GM21619 (cell line): ENCODE measurements at regions not wholly inside any gene's neighbourhood (a gene's known extent, or its start where the extent isn't known, plus 50 kb on each side); places are given as distances from the start of the nearest gene placed in this dataset.
"Not testable (repeated sequence)": the region's sequence is repeated elsewhere in the genome, so short reads cannot be mapped to it uniquely, and the experiment has no call there.

Experiments used
- ATAC-seq: cut with Tn5 transposase; IDR thresholded peaks from one replicate; pipeline ENCODE4 v1.9.1; 2021; ENCODE audit not compliant: unreplicated experiment

GRCh38 chr11:92045301-92045700 is 179.3 kb upstream of the FAT3 start:
- ATAC-seq, result no peak

- no peak for ATAC-seq
Measured at GRCh38 chr11:92035488-92035887, 189.1 kb upstream of the FAT3 start.

- ATAC-seq, result not testable (repeated sequence)
Measured at GRCh38 chr11:92027136-92027535, 197.5 kb upstream of the FAT3 start.

- no peak for ATAC-seq
Measured at GRCh38 chr11:92026664-92027063, 198.0 kb upstream of the FAT3 start.

- no peak for ATAC-seq
Measured at GRCh38 chr11:92024788-92025187, 199.8 kb upstream of the FAT3 start.

GRCh38 chr11:92022499-92022898 is 202.1 kb upstream of the FAT3 start:
- ATAC-seq, result no peak

- no peak for ATAC-seq
Measured at GRCh38 chr11:92018332-92018731, 206.3 kb upstream of the FAT3 start.

GRCh38 chr11:92008249-92008648 is 216.4 kb upstream of the FAT3 start:
- no peak for ATAC-seq

GRCh38 chr11:92002568-92002967 is 222.1 kb upstream of the FAT3 start:
- no peak for ATAC-seq

- no peak for ATAC-seq
Measured at GRCh38 chr11:91998481-91998880, 226.1 kb upstream of the FAT3 start.

GRCh38 chr11:91997226-91997625 is 227.4 kb upstream of the FAT3 start:
- no peak for ATAC-seq

- ATAC-seq, result no peak
Measured at GRCh38 chr11:91996526-91996925, 228.1 kb upstream of the FAT3 start.

GRCh38 chr11:91988443-91988842 is 236.2 kb upstream of the FAT3 start:
- not testable (repeated sequence) for ATAC-seq

- ATAC-seq, result no peak
Measured at GRCh38 chr11:91986218-91986617, 238.4 kb upstream of the FAT3 start.

- ATAC-seq, result no peak
Measured at GRCh38 chr11:91984033-91984584, 240.5 kb upstream of the FAT3 start.

GRCh38 chr11:91981995-91982394 is 242.6 kb upstream of the FAT3 start:
- ATAC-seq, result no peak

- no peak for ATAC-seq
Measured at GRCh38 chr11:91979775-91980174, 244.8 kb upstream of the FAT3 start.

GRCh38 chr11:91978747-91979146 is 245.9 kb upstream of the FAT3 start:
- ATAC-seq, result no peak

- no peak for ATAC-seq
Measured at GRCh38 chr11:91972665-91973266, 251.9 kb upstream of the FAT3 start.

GRCh38 chr11:91970624-91971023 is 254.0 kb upstream of the FAT3 start:
- ATAC-seq, result no peak

- no peak for ATAC-seq
Measured at GRCh38 chr11:91969486-91969885, 255.1 kb upstream of the FAT3 start.

- no peak for ATAC-seq
Measured at GRCh38 chr11:91967691-91968045, 256.9 kb upstream of the FAT3 start.

- ATAC-seq, result no peak
Measured at GRCh38 chr11:91967026-91967690, 257.5 kb upstream of the FAT3 start.
